ENCODE measurements at regions not wholly inside any gene's neighbourhood (a gene's known extent, or its start where the extent isn't known, plus 50 kb on each side); places are given as distances from the start of the nearest gene placed in this dataset.

- no peak overlapping the region for H3K4me3 Mint-ChIP-seq
Observed at GRCh38 chr5:56454219-56454862, 221.2 kb upstream of the ANKRD55 start.

GRCh38 chr5:56451742-56452141 is 218.6 kb upstream of the ANKRD55 start:
- DNase-seq (no peak), ATAC-seq (ENCODE audit: poor library complexity) (no peak)
- Mint-ChIP-seq H3K27ac (no peak overlapping the region), H3K4me3 (no peak overlapping the region), H3K27me3 (no peaks in the 10 kb centered on the region), H3K4me1 (ENCODE audit: low read depth) (no peaks in the 10 kb centered on the region), H3K9me3 (no peaks in the 10 kb centered on the region), H3K36me3 (ENCODE audit: low read depth) (no peaks in the 10 kb centered on the region)
- POLR2A ChIA-PET, result no interaction called here
- no peak overlapping the region for H3K27ac ChIP-seq (ENCODE audit: low read depth in 1 of 2, low read length in 2 of 2)
- H3K4me3 ChIP-seq (ENCODE audit: low read length), result no peak overlapping the region
- no peaks in the 10 kb centered on the region for H3K4me1 ChIP-seq (ENCODE audit: insufficient read depth, low read length)
- intact Hi-C loops (cut with DNase I, micrococcal nuclease), result no loop called here
- CTCF ChIA-PET, result interaction anchor here (1.2 kb wide), 1 partner anchor 29 kb away, joined by 3 read pairs; no protein-coding TSS in a partner anchor
- no peak for TF ChIP-seq CTCF (IDR thresholded peaks at IDR 0.05)
- no peaks in the 10 kb centered on the region for H3K9me3 ChIP-seq (ENCODE audit: control insufficient read depth in 1 of 2, insufficient read depth in 1 of 2, low read length in 2 of 2)
- no peaks in the 10 kb centered on the region for H3K27me3 ChIP-seq (ENCODE audit: control insufficient read depth in 1 of 2, insufficient read depth in 2 of 2, low read length in 2 of 2)
- H3K36me3 ChIP-seq (ENCODE audit: insufficient read depth, low read length), result no peaks in the 10 kb centered on the region

More at GRCh38 chr5:56454219-56454862, 221.2 kb upstream of the ANKRD55 start:
- H3K4me3 ChIP-seq (ENCODE audit: low read length), result no peak overlapping the region
- Mint-ChIP-seq H3K27me3 (no peaks in the 10 kb centered on the region), H3K9me3 (no peaks in the 10 kb centered on the region), H3K4me1 (ENCODE audit: low read depth) (no peaks in the 10 kb centered on the region), H3K36me3 (ENCODE audit: low read depth) (no peaks in the 10 kb centered on the region), H3K27ac (no peak overlapping the region)
- CTCF ChIA-PET, result no interaction called here
- H3K27ac ChIP-seq (ENCODE audit: low read depth in 1 of 2, low read length in 2 of 2), result no peak overlapping the region
- H3K9me3 ChIP-seq (ENCODE audit: control insufficient read depth in 1 of 2, insufficient read depth in 1 of 2, low read length in 2 of 2), result no peaks in the 10 kb centered on the region
- no peak for ATAC-seq (ENCODE audit: poor library complexity)
- POLR2A ChIA-PET, result no interaction called here
- H3K4me1 ChIP-seq (ENCODE audit: insufficient read depth, low read length), result no peaks in the 10 kb centered on the region
- intact Hi-C loops (cut with DNase I, micrococcal nuclease), result no loop called here
- no peaks in the 10 kb centered on the region for H3K36me3 ChIP-seq (ENCODE audit: insufficient read depth, low read length)
- no peak for TF ChIP-seq CTCF (IDR thresholded peaks at IDR 0.05)
- no peaks in the 10 kb centered on the region for H3K27me3 ChIP-seq (ENCODE audit: control insufficient read depth in 1 of 2, insufficient read depth in 2 of 2, low read length in 2 of 2)
- DNase-seq, result peak in 4 of 14 experiments; percentile 11 to 40 (median 26)

GRCh38 chr5:56450766-56451165 is 217.6 kb upstream of the ANKRD55 start:
- no peak overlapping the region for H3K4me3 ChIP-seq (ENCODE audit: low read length)
- no peak overlapping the region for H3K27ac Mint-ChIP-seq
- POLR2A ChIA-PET, result no interaction called here
- no peaks in the 10 kb centered on the region for H3K27me3 ChIP-seq (ENCODE audit: control insufficient read depth in 1 of 2, insufficient read depth in 2 of 2, low read length in 2 of 2)
- H3K4me3 Mint-ChIP-seq, result no peak overlapping the region
- TF ChIP-seq CTCF (IDR thresholded peaks at IDR 0.05), result no peak
- H3K27me3 Mint-ChIP-seq, result no peaks in the 10 kb centered on the region
- no peaks in the 10 kb centered on the region for H3K4me1 Mint-ChIP-seq (ENCODE audit: low read depth)
- no peaks in the 10 kb centered on the region for H3K9me3 ChIP-seq (ENCODE audit: control insufficient read depth in 1 of 2, insufficient read depth in 1 of 2, low read length in 2 of 2)
- no peak overlapping the region for H3K27ac ChIP-seq (ENCODE audit: low read depth in 1 of 2, low read length in 2 of 2)
- CTCF ChIA-PET, result no interaction called here
- DNase-seq, result no peak
- no peaks in the 10 kb centered on the region for H3K9me3 Mint-ChIP-seq
- intact Hi-C loops (cut with DNase I, micrococcal nuclease), result no loop called here
- no peaks in the 10 kb centered on the region for H3K4me1 ChIP-seq (ENCODE audit: insufficient read depth, low read length)
- H3K36me3 Mint-ChIP-seq (ENCODE audit: low read depth), result no peaks in the 10 kb centered on the region
- no peaks in the 10 kb centered on the region for H3K36me3 ChIP-seq (ENCODE audit: insufficient read depth, low read length)
- ATAC-seq (ENCODE audit: poor library complexity), result no peak

Data from CD4-positive, alpha-beta T cell (primary cell).